ENCODE measurements at regions not wholly inside any gene's neighbourhood (a gene's known extent, or its start where the extent isn't known, plus 50 kb on each side); places are given as distances from the start of the nearest gene placed in this dataset.

GRCh38 chr7:22934023-22934422 is 79.9 kb downstream of the HYCC1 start:
- Histone ChIP-seq H3K9me2 (ENCODE audit: insufficient read depth, low read length) (no peaks in the 10 kb centered on the region), H3K9me3 (ENCODE audit: low read length) (no peaks in the 10 kb centered on the region), H3K79me2 (replicated peaks; ENCODE audit: insufficient read depth, low read length) (no peaks in the 10 kb centered on the region), H3F3A (ENCODE audit: insufficient read depth, low read length, poor library complexity, severe bottlenecking) (no peaks in the 10 kb centered on the region), H3K4me3 (ENCODE audit: low read length) (no peak overlapping the region), H4K20me1 (ENCODE audit: insufficient read depth) (no peaks in the 10 kb centered on the region), H2AFZ (ENCODE audit: low read depth, low read length) (no peak overlapping the region), H3K36me3 (ENCODE audit: insufficient read depth, low read length) (no peaks in the 10 kb centered on the region), H3K4me2 (ENCODE audit: low read length) (no peak overlapping the region), H3K9ac (ENCODE audit: low read length) (no peak overlapping the region), H3K27me3 (ENCODE audit: insufficient read depth, low read depth, low read length) (no peaks in the 10 kb centered on the region), H3K27ac (ENCODE audit: low read length) (no peak overlapping the region)
- TF ChIP-seq RAD21 (conservative IDR thresholded peaks at IDR 0.05) = no peak
- TF ChIP-seq EZH2 (IDR thresholded peaks at IDR 0.05; ENCODE audit: borderline replicate concordance, insufficient read depth, low read length, poor library complexity, severe bottlenecking) = no peak
- TF ChIP-seq POLR2AphosphoS5 (IDR thresholded peaks at IDR 0.05) = no peak
- TF ChIP-seq MXI1 (conservative IDR thresholded peaks at IDR 0.05; ENCODE audit: poor library complexity, severe bottlenecking) = no peak
- no peak for TF ChIP-seq TAF1 (IDR thresholded peaks at IDR 0.05; ENCODE audit: low read depth)
- TF ChIP-seq SMC3 (conservative IDR thresholded peaks at IDR 0.05; ENCODE audit: poor library complexity) = no peak
- TF ChIP-seq CTCF (IDR thresholded peaks at IDR 0.05; ENCODE audit: poor library complexity, severe bottlenecking) = no peak
- no peak for TF ChIP-seq EP300 (conservative IDR thresholded peaks at IDR 0.05; ENCODE audit: poor library complexity, severe bottlenecking)
- TF ChIP-seq REST (IDR thresholded peaks at IDR 0.05; ENCODE audit: borderline replicate concordance) = no peak

GRCh38 chr7:22932896-22933295 is 81.0 kb downstream of the HYCC1 start:
- H2AFZ ChIP-seq (ENCODE audit: low read depth, low read length) = no peak overlapping the region
- no peaks in the 10 kb centered on the region for H3K36me3 ChIP-seq (ENCODE audit: insufficient read depth, low read length)
- H3K27me3 ChIP-seq (ENCODE audit: insufficient read depth, low read depth, low read length) = no peaks in the 10 kb centered on the region
- H3K9me2 ChIP-seq (ENCODE audit: insufficient read depth, low read length) = no peaks in the 10 kb centered on the region
- no peaks in the 10 kb centered on the region for H3F3A ChIP-seq (ENCODE audit: insufficient read depth, low read length, poor library complexity, severe bottlenecking)
- no peak overlapping the region for H3K4me3 ChIP-seq (ENCODE audit: low read length)
- TF ChIP-seq MXI1 (conservative IDR thresholded peaks at IDR 0.05; ENCODE audit: poor library complexity, severe bottlenecking) (no peak), SMC3 (conservative IDR thresholded peaks at IDR 0.05; ENCODE audit: poor library complexity) (no peak), TAF1 (IDR thresholded peaks at IDR 0.05; ENCODE audit: low read depth) (no peak), REST (IDR thresholded peaks at IDR 0.05; ENCODE audit: borderline replicate concordance) (no peak), CTCF (IDR thresholded peaks at IDR 0.05; ENCODE audit: poor library complexity, severe bottlenecking) (no peak), POLR2AphosphoS5 (IDR thresholded peaks at IDR 0.05) (no peak), EP300 (conservative IDR thresholded peaks at IDR 0.05; ENCODE audit: poor library complexity, severe bottlenecking) (no peak), RAD21 (conservative IDR thresholded peaks at IDR 0.05) (no peak), EZH2 (IDR thresholded peaks at IDR 0.05; ENCODE audit: borderline replicate concordance, insufficient read depth, low read length, poor library complexity, severe bottlenecking) (no peak)
- no peak overlapping the region for H3K9ac ChIP-seq (ENCODE audit: low read length)
- no peaks in the 10 kb centered on the region for H3K9me3 ChIP-seq (ENCODE audit: low read length)
- H3K4me2 ChIP-seq (ENCODE audit: low read length) = no peak overlapping the region
- H4K20me1 ChIP-seq (ENCODE audit: insufficient read depth) = no peaks in the 10 kb centered on the region
- no peak overlapping the region for H3K27ac ChIP-seq (ENCODE audit: low read length)
- H3K79me2 ChIP-seq (replicated peaks; ENCODE audit: insufficient read depth, low read length) = no peaks in the 10 kb centered on the region

Measured in neural cell (in vitro differentiated cells).